Left colon (tissue), 2 donors: ENCODE measurements at regions not wholly inside any gene's neighbourhood (a gene's known extent, or its start where the extent isn't known, plus 50 kb on each side); places are given as distances from the start of the nearest gene placed in this dataset.

Experiments used
- ATAC-seq: fragments of 200-7000 bp; cut with Tn5 transposase; one replicate; pipeline ENCODE4 v1.9.1; 2020; ENCODE audit warnings: mild to moderate bottlenecking, moderate library complexity
- DNase-seq, 2 donors: peaks; one replicate each; pipeline ENCODE4 v3.0.0-alpha.2; 2020
- intact Hi-C, 2 donors: fragments of 100-400 bp; cut with DNase I in 1 of 2; cut with micrococcal nuclease in 1 of 2; formaldehyde crosslinking; loops; one replicate each; pipeline versions ENCODE4 v1.11.2 to v1.14.0; 2022; cut with DNase I, micrococcal nuclease
- donor health status: DM: no; HTN: no; CAD: no.
- donor health status: DM: yes; HTN: yes; CAD: no.

DNA sequence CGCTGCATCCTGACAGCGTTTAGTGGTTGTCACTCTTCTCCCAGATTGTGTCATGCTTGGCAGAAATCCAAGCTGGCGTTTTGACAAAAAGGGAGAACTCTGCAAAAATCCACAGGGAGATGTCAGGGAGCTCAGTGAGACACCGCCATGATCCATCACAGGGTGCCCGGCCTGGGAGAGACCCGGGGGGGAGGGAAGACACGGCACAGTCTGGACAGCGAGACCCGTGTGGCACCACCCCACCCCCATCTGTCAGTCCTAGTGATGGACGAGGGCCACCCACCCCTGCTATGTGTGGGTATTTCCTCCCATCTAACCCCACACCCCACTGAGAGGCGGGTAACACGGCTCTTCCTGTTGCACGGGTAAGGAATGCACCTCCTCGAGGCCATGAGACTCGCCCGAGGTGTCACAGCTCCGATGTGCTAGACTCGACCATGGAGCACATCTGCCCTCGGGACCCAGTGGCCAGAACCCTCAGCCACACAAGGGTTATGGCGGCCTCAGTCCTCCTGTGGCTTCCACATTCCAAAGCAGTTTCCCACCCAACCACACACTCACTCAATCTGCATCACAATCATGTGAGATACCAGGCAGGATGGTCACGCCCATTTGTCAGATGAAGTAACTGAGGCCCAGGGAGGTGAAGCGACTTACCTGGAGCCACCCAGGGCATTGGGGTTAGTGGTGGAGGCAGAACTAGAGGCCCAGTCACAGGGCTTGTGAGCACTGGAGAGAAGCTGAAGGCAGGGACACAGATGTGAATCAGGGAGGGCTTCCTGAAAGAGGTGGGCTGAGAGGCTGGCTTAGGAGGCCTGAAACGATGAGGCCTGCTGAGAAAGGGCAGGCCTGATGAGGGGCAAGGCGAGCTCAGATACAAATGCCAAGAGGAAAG lies 688.5 kb downstream of the MATN1 start:
- no peak for ATAC-seq
- intact Hi-C loops = no loop called here
- DNase-seq = no peak

GRCh38 chr1:30034105-30034626 lies 689.2 kb downstream of the MATN1 start:
- no peak for DNase-seq
- ATAC-seq = no peak
- intact Hi-C loops = no loop called here

DNA sequence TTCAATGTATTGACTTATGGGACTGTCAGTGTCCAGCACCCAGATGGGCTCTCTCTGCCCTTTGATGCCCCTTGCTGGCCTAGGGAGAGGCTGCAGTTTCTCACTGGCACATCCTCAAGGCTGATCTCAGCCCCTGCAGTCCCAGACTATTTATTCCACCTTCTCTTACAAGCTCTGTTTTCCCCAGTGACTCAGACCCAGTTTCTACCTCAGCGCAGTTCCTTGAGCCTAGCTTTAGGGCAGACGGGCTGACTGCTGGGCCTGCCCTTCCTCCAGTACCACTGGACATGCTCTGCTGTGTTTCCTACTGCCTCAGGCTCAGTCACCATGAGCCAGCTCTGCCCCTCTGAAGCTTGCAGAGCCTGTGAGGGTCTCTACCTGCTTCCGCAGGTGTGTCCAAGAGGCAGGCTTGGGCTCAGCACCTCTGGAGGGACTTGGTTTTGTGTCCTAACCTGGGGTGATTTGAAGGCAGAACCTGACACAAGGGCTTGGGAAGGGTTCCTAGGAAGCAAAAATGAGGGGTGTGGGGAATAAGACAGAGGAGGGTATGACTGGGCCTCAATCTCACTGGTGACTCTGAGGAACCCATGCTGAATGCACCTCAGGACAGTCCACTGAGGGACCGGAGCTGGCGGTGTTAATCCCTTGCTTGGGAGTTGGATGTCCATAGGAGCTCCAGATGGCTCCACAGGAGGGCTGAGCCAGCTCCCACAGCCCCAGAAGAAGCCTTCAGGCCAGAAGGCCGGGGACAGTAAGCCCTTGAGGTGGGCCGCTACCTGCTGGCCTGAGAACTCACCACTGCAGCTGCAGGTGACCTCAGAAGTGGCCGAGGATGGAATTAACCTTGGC lies 689.9 kb downstream of the MATN1 start:
- no peak for DNase-seq
- ATAC-seq = no peak
- intact Hi-C loops = no loop called here

- ATAC-seq (no peak), DNase-seq (no peak)
- intact Hi-C loops = no loop called here
Observed at GRCh38 chr1:30032302-30032701, 691.1 kb downstream of the MATN1 start.

DNA sequence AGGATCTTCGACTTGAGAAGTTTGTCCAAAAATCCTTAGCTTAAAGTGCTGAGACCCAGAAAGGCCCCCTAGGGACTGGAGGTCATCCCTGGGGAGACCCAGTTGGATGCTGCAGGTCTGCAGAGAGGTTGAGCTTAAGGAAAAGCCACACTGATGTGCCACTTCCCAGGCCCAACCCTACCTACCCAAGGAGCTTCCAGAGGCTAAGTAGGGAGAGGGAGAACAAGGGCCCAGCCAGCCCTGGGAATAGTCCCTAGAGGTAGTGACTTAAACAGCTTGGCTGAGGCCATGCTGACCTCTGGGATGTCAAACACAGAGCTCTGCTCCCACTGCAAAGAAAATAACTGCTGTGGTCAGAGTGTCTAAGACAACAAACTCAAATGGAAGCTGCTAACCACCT lies 693.7 kb downstream of the MATN1 start:
- intact Hi-C loops = no loop called here
- DNase-seq = no peak
- ATAC-seq = no peak

DNA sequence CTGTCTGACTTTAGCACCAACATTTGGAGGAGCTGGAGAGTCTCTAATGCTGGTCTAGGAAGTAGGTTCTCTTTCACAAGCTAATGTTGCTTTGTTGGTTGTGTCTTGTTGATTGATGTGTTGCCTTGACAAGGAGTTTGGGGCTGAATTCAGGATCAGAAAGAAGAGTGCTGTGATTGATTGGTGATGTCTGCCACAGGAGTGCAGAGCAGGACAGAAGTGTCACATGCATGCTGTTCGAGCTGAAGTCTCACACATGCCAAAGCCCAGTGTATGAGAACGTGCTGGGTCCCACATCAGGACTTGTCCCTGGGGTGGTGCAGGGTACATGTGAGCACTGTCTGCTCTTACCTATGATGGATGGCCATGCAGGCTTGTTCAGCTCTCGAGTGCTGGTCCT lies 694.4 kb downstream of the MATN1 start:
- ATAC-seq = no peak
- DNase-seq = no peak
- intact Hi-C loops = no loop called here

DNA sequence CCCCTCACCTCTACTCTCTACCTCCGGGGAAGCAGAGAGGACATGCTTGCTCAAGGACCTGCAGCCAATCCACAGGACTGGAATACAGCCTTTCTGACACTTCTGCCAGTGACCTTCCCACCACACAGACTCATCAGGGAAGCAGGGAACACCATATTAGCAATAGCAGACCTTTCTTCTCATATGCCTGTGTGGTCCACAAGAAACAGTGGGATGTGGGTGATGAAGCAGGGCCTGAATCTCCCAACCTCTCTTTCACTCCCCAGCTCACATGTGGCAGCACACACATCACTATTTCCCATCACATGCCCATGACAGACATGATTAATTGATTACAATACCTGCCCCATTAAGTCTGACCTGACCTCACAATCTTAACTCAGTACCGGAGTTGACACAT lies 695.1 kb downstream of the MATN1 start:
- intact Hi-C loops = no loop called here
- no peak for DNase-seq
- ATAC-seq = no peak

DNA sequence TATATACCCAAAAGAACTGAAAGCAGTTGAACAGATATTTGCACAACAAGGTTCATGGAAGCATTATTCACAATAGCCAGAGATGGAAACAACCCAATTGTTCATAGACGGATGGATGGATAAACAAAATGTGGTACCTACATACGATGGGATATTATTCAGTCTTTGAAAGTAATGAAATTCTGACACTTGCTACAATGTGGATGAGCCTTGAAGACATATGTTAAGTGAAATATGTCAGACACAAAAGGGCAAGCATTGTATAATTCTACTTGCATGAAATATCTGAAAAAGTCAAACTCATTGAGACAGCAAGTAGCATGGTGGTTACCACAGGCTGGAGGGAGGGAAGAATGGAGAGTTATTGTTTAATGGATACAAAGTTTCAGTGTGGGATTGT lies 696.1 kb downstream of the MATN1 start:
- intact Hi-C loops = no loop called here
- ATAC-seq (no peak), DNase-seq (no peak)

DNA sequence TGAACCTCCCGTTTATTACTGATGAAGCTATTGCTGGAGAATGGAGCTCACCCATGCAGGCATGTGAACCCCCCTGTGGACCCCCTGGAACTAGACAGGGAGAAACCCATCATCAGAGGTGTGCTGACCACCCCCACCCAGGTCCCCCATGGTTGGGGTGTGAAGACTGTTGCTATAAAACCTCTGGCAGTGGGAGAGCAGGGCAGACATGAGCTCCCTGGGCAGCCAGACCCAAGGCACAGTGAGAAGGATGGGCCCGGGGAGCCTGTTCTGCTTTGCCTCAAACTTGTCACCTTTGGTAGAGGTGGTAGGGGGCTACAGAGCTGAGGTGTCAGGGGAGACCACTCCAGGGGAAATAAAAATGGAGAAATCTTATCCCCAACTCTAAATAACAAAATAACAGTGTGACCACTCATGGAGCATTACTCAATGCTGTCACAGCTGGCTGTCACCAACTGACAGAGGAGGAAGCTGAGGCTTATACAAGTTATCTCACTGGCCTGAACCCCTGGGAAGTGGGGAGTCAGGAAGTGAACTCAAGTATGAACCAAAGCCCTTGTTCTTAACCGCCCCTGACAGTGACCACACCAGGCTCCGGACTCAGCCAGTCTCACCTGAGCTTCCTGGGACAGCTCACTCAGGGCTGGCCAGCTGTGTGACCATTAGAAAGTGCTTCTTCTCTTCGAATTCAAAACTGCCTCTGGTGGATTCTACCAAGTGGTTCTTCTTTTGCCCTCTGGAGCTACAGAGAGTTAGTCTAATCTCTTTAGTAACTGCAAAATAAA lies 698.8 kb downstream of the MATN1 start:
- no peak for ATAC-seq
- intact Hi-C loops = no loop called here
- no peak for DNase-seq

GRCh38 chr1:30023339-30024022 lies 699.9 kb downstream of the MATN1 start:
- ATAC-seq (no peak), DNase-seq (no peak)
- intact Hi-C loops = no loop called here

GRCh38 chr1:30014031-30014430 lies 709.4 kb downstream of the MATN1 start:
- DNase-seq = no peak
- ATAC-seq = no peak
- intact Hi-C loops = no loop called here

GRCh38 chr1:30012455-30013440 lies 710.6 kb downstream of the MATN1 start:
- intact Hi-C loops = no loop called here
- no peak for DNase-seq
- no peak for ATAC-seq

- no peak for ATAC-seq
- no peak for DNase-seq
- intact Hi-C loops = no loop called here
Observed at GRCh38 chr1:30011970-30012369, 711.4 kb downstream of the MATN1 start.

DNA sequence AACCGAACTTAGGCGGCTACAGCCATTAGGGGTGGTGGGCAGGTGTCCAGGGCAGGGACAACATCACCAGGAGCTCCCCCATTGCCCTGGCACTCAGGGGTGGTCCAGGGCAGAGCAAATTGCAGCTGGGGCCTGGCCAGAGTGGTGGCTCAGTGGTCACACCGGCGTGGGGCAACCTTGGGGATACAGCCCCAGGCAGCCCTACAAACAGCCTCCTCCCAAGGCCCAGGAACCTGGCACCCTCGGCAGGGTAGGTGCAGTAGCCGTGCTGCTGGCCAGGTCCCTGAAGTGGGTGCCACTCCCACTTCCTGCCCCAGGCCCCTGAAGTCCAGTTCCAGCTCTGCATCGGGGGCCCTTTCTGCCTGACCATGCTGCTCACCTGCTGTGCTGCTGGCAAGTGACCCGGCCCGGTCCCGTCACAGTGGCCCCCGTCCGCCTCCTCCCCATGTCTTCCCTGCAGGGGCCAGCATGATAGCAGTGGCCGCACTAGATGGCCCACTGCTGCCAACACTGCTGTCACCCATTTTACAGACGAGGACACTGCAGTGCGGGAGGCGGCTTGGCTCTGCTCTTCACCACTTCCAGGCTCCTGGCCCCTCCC lies 712.8 kb downstream of the MATN1 start:
- ATAC-seq = no peak
- intact Hi-C loops = no loop called here
- DNase-seq = no peak

- no peak for ATAC-seq
- DNase-seq = no peak
- intact Hi-C loops = no loop called here
Observed at GRCh38 chr1:30009720-30010119, 713.7 kb downstream of the MATN1 start.

DNA sequence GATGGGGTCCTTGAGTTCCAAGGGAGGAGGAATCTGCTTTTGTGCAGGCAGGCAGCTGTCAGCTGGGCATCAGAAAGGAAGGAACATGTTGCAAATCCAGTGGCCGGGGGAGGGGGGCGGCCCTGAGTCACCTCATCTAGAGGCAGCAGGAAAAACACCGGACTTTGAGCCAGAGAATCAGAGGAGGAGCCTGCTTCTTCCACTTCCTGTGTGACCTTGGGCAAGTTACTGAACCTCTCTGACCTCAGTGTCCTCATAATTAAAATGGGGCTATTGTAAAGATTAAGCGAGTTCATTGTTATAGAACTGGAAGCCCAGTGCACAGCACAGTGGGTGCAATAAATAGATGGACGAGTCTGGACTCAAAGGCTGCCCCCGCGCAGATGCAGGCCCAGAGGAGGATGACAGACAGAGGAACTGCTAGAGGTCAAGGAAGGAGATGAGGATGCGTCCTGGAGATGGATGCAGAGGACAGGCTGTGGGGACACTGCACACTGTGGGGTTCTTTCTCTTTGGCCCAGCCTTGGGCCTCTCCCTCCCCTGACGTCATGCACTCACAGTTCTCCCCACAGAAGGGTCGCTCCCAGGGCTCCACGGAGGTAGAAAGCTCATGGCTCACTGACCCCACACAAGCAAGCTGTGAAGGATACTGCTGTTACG lies 714.3 kb downstream of the MATN1 start:
- intact Hi-C loops = no loop called here
- ATAC-seq = peak; percentile 50
- peak in 1 of 2 donors; percentile 23 for DNase-seq
